Erythroblast (primary cell): ENCODE measurements at regions not wholly inside any gene's neighbourhood (a gene's known extent, or its start where the extent isn't known, plus 50 kb on each side); places are given as distances from the start of the nearest gene placed in this dataset.

Experiments
- GATA1 ChIP-seq: IDR thresholded peaks from 2 replicates; pipeline ENCODE4 v1.6.1; 2011; ENCODE audit warnings: low read depth, mild to moderate bottlenecking, control low read depth, low read length, moderate library complexity
- POLR2A ChIP-seq: IDR thresholded peaks from 2 replicates; pipeline ENCODE4 v1.6.1; 2011; ENCODE audit warnings: mild to moderate bottlenecking, low read length

DNA sequence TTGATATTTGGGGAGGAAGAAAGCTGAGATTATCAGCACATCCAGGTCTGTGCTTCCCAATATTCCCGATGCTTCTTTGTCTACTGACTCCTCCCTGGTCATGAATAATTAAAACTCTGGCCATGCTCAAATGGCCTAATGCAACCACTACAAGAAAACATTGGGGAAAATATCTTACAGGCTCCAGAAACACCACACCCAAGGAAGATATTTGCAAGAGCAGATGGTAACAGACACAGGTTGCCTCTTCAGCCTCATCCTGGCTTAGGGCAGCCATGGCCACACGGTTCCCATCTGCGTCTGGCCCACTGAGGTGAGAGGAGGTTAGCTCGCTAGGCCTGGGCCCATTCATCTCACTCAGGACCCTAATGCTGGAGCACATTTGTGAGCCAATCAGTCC, 108.4 kb upstream of the SDK1 start:
- TF ChIP-seq POLR2A (no peak), GATA1 (no peak)
